ENCODE measurements at regions not wholly inside any gene's neighbourhood (a gene's known extent, or its start where the extent isn't known, plus 50 kb on each side); places are given as distances from the start of the nearest gene placed in this dataset.
"Not testable (repeated sequence)": the region's sequence is repeated elsewhere in the genome, so short reads cannot be mapped to it uniquely, and the experiment has no call there.

GRCh38 chr15:22664294-22665058, 122.0 kb upstream of the NIPA1 start:
- POLR2A ChIA-PET, CTCF ChIA-PET: not testable (repeated sequence)
- DNase-seq (ENCODE audit: extremely low spot score): peak; percentile 8

- POLR2A ChIA-PET; DNase-seq (ENCODE audit: extremely low spot score); CTCF ChIA-PET: not testable (repeated sequence)
These were observed 121.3 kb upstream of the NIPA1 start for GRCh38 chr15:22665059-22665702.

- CTCF ChIA-PET; POLR2A ChIA-PET; DNase-seq (ENCODE audit: extremely low spot score): not testable (repeated sequence)
These were observed 120.7 kb upstream of the NIPA1 start for GRCh38 chr15:22665711-22666110.

- CTCF ChIA-PET; DNase-seq (ENCODE audit: extremely low spot score); POLR2A ChIA-PET: not testable (repeated sequence)
These were observed 101.7 kb upstream of the NIPA1 start for GRCh38 chr15:22684786-22685185.

- CTCF ChIA-PET: not testable (repeated sequence)
These were observed 86.6 kb upstream of the NIPA1 start for GRCh38 chr15:22699881-22700280.

GRCh38 chr15:22710831-22711341, 75.6 kb upstream of the NIPA1 start:
- CTCF ChIA-PET; POLR2A ChIA-PET; DNase-seq (ENCODE audit: extremely low spot score): not testable (repeated sequence)

More at GRCh38 chr15:22699881-22700280, 86.6 kb upstream of the NIPA1 start:
- DNase-seq (ENCODE audit: extremely low spot score); POLR2A ChIA-PET: not testable (repeated sequence)

GRCh38 chr15:22713933-22714332, 72.5 kb upstream of the NIPA1 start:
- POLR2A ChIA-PET; DNase-seq (ENCODE audit: extremely low spot score); CTCF ChIA-PET: not testable (repeated sequence)

GRCh38 chr15:22714358-22715132, 71.9 kb upstream of the NIPA1 start:
- POLR2A ChIA-PET; CTCF ChIA-PET; DNase-seq (ENCODE audit: extremely low spot score): not testable (repeated sequence)

- DNase-seq (ENCODE audit: extremely low spot score); CTCF ChIA-PET; POLR2A ChIA-PET: not testable (repeated sequence)
These were observed 71.2 kb upstream of the NIPA1 start for GRCh38 chr15:22715133-22715845.

GRCh38 chr15:22719980-22720379, 66.5 kb upstream of the NIPA1 start:
- POLR2A ChIA-PET; CTCF ChIA-PET; DNase-seq (ENCODE audit: extremely low spot score): not testable (repeated sequence)
- peak; percentile 18 for TF ChIP-seq CTCF (IDR thresholded peaks at IDR 0.05; ENCODE audit: control extremely low read depth, extremely low read depth, low read depth, missing control alignments)

GRCh38 chr15:22726104-22726503, 60.3 kb upstream of the NIPA1 start:
- CTCF ChIA-PET; DNase-seq (ENCODE audit: extremely low spot score); POLR2A ChIA-PET: not testable (repeated sequence)

GRCh38 chr15:22735067-22735466, 51.4 kb upstream of the NIPA1 start:
- CTCF ChIA-PET; POLR2A ChIA-PET; DNase-seq (ENCODE audit: extremely low spot score): not testable (repeated sequence)

Data from GM10248 (cell line).